ENCODE measurements at regions not wholly inside any gene's neighbourhood (a gene's known extent, or its start where the extent isn't known, plus 50 kb on each side); places are given as distances from the start of the nearest gene placed in this dataset.

- TF ChIP-seq, protein P1, sequence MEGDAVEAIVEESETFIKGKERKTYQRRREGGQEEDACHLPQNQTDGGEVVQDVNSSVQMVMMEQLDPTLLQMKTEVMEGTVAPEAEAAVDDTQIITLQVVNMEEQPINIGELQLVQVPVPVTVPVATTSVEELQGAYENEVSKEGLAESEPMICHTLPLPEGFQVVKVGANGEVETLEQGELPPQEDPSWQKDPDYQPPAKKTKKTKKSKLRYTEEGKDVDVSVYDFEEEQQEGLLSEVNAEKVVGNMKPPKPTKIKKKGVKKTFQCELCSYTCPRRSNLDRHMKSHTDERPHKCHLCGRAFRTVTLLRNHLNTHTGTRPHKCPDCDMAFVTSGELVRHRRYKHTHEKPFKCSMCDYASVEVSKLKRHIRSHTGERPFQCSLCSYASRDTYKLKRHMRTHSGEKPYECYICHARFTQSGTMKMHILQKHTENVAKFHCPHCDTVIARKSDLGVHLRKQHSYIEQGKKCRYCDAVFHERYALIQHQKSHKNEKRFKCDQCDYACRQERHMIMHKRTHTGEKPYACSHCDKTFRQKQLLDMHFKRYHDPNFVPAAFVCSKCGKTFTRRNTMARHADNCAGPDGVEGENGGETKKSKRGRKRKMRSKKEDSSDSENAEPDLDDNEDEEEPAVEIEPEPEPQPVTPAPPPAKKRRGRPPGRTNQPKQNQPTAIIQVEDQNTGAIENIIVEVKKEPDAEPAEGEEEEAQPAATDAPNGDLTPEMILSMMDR (IDR thresholded peaks at IDR 0.05), result no peak
- TF ChIP-seq POLR2A (IDR thresholded peaks at IDR 0.05), result no peak
Observed at GRCh38 chr3:59152943-59153342, 103.1 kb upstream of the CFAP20DC start.

All from sigmoid colon (tissue), 3 donors.